HG03378 (cell line): ENCODE measurements at regions not wholly inside any gene's neighbourhood (a gene's known extent, or its start where the extent isn't known, plus 50 kb on each side); places are given as distances from the start of the nearest gene placed in this dataset.

Source experiments
- ATAC-seq: cut with Tn5 transposase; IDR thresholded peaks from one replicate; pipeline ENCODE4 v1.9.1; 2021; ENCODE audit warnings: mild to moderate bottlenecking, moderate library complexity; ENCODE audit not compliant: unreplicated experiment

DNA sequence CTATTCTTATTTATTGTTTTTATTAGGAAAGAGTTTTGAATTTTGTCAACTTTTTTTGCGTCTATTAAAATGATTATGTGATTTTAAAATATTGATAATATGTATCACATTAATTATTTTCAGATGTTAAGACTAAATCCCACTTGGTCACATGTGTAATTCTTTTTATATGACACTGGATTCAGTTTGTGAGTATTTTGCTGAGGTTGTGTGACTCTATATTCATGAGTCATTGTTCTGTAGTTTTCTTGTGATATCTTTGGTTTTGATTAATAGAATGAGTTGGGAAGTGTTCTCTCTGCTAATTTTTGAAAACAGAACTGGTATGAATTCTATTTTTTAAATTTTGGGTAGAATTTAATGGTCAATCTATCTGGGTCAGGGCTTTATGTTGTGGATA lies 317.9 kb downstream of the ETS1 start:
- no peak for ATAC-seq

- ATAC-seq: no peak
Measured at GRCh38 chr11:128266893-128267292, 320.5 kb downstream of the ETS1 start.

GRCh38 chr11:128262463-128263345 lies 324.7 kb downstream of the ETS1 start:
- no peak for ATAC-seq

GRCh38 chr11:128261011-128261421 lies 326.3 kb downstream of the ETS1 start:
- no peak for ATAC-seq

DNA sequence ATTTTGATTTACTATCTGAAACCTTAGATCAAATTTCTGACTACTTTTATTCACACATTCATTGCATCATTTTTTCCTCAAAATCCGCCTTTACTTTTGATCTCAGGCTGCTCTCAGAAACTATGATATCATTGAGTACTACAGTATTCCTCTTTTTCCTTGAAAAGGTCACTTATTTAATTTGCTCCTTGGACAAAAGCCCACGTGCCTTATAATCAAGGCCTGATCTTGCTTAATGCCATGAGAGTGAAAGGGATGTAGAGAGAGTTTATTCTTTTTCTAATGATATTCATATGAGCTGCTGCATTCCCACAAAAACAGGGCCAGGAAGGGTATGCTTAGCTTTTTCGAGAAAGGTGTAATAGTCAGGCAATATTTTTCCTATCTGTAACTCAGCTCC lies 327.0 kb downstream of the ETS1 start:
- no peak for ATAC-seq

GRCh38 chr11:128259816-128260215 lies 327.5 kb downstream of the ETS1 start:
- ATAC-seq: no peak

DNA sequence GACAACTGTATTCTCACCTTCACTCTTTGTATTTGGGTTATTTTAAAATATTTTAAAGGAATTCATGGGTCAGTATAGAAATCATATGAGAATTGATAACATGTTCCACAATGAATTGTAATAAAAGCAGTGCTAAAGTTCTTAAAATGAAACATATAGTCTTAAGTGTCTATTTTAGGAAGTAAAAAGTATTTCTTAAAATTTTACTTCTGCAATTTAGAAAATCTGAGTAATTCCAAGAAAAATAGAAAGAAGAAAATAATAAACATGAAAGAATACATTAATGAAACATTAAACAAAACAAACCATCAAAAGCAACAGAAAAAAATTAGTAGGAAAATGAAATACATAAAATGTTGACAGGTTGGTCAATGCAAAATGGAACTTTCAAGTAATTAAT lies 332.4 kb downstream of the ETS1 start:
- no peak for ATAC-seq

DNA sequence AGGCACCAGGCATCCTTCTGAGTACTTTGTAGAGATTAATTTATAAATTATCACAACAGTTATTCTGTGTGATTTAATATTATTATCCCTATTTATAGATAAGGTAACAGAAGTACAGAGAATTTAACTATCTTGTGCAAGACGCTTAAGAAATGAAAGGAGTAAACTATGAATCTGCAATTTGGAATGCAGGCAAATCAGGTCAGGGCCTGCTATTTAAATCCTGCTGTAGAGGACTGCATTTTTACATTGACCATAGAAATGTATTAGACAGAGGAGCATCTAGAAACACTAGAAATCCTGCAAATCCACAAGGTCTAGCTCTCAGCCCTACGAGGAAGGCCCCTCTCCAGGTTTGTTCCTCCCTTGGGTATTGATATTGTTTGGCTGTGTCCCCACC lies 336.2 kb downstream of the ETS1 start:
- ATAC-seq: no peak

GRCh38 chr11:128250482-128250881 lies 336.9 kb downstream of the ETS1 start:
- no peak for ATAC-seq

DNA sequence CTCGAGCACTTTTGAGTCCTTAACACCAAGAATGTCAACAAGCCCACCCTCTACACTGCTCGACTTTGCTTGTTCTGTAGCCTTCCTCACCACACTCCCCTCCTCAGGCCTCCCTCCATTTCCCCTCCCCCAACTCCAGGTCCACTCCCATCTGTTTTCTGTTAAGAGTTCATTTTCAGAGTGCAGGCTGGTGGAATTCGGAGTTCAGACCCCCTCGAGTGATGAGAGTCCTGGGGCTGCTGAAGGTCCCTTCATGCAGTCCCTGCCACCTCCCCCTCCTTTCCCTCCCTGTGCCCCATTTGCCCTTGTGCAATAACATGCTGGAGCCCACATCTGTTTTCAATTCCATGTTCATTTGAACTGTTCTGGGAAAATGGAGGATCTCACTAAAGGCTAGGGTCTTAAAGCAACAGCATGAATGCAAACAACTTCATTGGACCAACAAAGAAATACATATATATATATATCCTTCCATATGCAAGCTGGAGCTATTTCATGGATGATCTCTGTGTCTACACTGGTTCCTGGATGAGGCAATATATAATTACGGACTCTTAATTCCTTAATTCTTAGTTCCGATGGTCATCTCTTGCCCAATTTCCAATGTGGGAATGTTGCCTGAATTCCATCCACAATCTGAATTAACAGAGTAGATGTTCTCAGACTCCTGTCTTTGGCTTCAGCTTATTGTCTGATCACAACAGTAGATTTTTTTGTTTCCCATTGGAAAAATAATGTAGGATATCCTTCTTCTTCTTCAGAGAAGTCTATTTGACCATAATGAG lies 340.4 kb downstream of the ETS1 start:
- no peak for ATAC-seq

DNA sequence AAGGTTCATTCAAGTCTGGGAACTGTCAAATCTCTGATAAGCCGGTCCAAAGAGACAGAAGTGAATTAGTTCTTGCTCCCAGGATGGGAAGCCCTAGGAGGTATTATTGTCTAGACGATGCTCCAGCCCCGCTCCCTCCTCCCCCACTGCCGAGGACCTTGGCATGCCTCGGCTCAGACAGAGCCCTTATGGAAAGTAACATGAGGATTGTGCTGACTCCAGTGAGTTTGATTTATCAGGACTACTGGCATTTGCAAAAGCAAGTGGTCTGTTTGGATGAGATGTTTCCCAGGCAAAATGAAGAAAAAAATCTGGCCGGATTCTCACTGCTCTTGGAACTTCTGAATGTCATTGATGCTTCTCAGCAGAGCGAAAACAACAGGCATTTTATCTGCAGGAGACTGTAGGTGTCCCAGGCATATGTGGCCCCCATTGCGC lies 341.0 kb downstream of the ETS1 start:
- no peak for ATAC-seq

DNA sequence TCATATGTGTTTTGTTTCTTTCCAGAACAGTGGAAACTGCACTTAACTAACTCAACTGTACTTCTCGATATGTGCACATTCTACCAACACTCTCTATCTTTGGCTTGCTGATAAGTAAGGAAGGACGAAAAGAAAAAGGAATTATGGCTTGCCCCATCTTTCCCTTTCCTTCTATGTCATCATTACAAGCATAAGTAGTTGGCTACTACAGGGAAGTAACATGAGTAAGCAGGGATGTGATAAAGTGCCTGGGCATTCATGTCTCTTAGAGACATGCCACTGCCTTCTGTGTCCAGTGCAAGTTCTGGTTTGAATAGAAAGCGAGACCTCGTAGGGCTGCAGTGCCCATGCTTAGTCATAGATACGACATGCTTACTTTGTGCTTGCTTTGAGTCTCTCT lies 342.5 kb downstream of the ETS1 start:
- no peak for ATAC-seq

DNA sequence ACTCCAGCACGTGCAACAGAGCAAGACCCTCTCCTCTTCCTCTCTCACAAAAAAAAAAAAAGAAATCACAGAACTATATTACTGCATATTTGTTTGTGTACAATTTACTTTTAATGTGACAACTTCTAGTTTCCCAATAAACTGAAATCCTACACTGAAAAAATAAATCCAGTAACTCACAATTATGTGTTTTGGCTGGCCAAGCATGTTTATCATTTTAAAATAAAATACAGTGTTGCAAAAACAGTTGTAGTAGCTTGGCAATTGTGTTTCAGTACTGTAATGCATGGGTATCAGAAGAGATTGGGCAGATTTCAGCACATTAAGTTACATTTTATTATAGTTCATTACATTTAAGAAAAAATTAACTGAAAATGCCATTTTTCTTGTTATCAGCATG lies 344.9 kb downstream of the ETS1 start:
- ATAC-seq: no peak

DNA sequence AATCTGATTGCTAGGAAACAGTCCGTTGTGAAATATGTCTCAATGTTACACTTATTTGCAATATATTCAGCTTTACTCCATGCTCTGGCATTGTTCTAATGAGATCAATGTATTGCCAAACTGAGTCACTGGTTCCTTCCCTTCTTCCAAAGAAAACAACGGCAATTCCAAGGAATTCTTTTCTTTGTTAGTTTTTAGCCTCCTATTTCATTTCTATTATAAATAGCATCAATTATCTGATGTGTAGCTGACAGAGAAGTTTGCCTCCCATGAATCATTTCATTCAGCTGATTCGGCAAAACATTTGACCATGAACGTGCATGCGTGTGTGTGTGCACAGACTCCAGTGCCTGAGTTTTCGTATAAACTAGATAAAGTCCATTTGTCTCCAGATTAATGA lies 346.8 kb downstream of the ETS1 start:
- no peak for ATAC-seq

DNA sequence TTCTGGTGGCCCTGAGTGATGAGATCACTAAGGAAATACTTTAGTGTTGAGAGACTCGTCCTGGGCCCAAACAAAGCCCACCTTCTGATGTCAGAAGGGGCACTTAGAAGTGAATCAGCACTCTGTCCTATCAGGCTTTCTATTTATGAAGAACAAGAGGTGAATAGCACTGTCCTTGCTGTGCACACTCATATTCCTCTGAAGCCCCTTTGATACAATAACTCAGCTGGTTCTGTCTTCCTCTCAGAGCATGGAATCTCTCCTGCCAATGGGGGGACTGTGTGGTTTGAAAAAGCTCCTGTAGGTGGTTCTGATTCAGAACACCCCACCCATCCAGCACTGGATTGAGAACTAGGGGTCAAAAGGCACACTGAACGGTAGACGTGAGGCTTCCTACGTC lies 348.1 kb downstream of the ETS1 start:
- no peak for ATAC-seq

GRCh38 chr11:128238521-128239265 lies 348.7 kb downstream of the ETS1 start:
- ATAC-seq: peak; percentile 85

- ATAC-seq: no peak
Measured at GRCh38 chr11:128236506-128237498, 350.6 kb downstream of the ETS1 start.

- no peak for ATAC-seq
Measured at GRCh38 chr11:128235958-128236357, 351.4 kb downstream of the ETS1 start.

- no peak for ATAC-seq
Measured at GRCh38 chr11:128235426-128235825, 351.9 kb downstream of the ETS1 start.

GRCh38 chr11:128234143-128234542 lies 353.2 kb downstream of the ETS1 start:
- ATAC-seq: no peak
